ENCODE measurements at regions not wholly inside any gene's neighbourhood (a gene's known extent, or its start where the extent isn't known, plus 50 kb on each side); places are given as distances from the start of the nearest gene placed in this dataset.

GRCh38 chr5:160488394-160489325 lies 67.0 kb downstream of the PTTG1 start:
- Histone ChIP-seq H3K4me2 (ENCODE audit: low read depth, low read length, poor library complexity, severe bottlenecking) (no peak overlapping the region), H3K9ac (ENCODE audit: low read length) (no peak overlapping the region), H3K27ac (ENCODE audit: low read depth, low read length) (no peak overlapping the region), H3F3A (ENCODE audit: insufficient read depth) (peaks cover 50% of the 10 kb centered on the region), H3K79me2 (ENCODE audit: insufficient read depth, low read length) (peaks cover 38% of the 10 kb centered on the region), H3K36me3 (ENCODE audit: low read length) (peaks cover 33% of the 10 kb centered on the region), H3K9me2 (replicated peaks; ENCODE audit: insufficient read depth, low read length) (no peaks in the 10 kb centered on the region), H3K9me3 (ENCODE audit: insufficient read depth, low read length) (no peaks in the 10 kb centered on the region), H4K20me1 (ENCODE audit: low read depth, low read length) (peaks cover 22% of the 10 kb centered on the region; the same call in 1 of the 2 replicates), H3K27me3 (ENCODE audit: low read length) (no peaks in the 10 kb centered on the region), H3K4me3 (ENCODE audit: insufficient read depth, low read length, poor library complexity, severe bottlenecking) (no peak overlapping the region), H2AFZ (ENCODE audit: low read depth, low read length, severe bottlenecking) (no peak overlapping the region)
- no peak for TF ChIP-seq EZH2phosphoT487 (conservative IDR thresholded peaks at IDR 0.05; ENCODE audit: low read length)
- TF ChIP-seq CTCF (IDR thresholded peaks at IDR 0.05; ENCODE audit: insufficient read depth, low read length, poor library complexity, severe bottlenecking), result no peak

DNA sequence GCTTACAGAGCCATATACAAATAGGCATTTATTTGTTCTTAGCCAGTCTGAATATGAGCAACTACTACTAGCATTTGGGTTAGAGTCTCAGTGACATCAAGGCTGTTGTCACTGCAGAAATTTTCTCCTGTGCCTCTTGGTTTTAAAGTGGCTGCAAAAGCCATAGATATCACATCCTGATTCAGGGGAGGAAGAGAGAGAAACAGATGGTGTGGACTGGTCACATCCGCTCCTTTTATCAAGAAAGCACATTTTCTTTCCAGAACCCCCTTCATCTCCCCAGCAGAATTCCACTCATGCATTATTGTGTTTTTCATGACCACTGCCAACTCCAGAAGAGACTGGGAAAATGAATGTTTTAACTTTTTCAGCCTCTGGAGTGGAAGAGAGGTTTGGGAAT lies 69.8 kb downstream of the PTTG1 start:
- H3K9me2 ChIP-seq (replicated peaks; ENCODE audit: insufficient read depth, low read length), result no peaks in the 10 kb centered on the region
- no peak overlapping the region for H3K9ac ChIP-seq (ENCODE audit: low read length)
- peaks cover 11% of the 10 kb centered on the region for H3K79me2 ChIP-seq (ENCODE audit: insufficient read depth, low read length)
- H3K27me3 ChIP-seq (ENCODE audit: low read length), result no peaks in the 10 kb centered on the region
- H3F3A ChIP-seq (ENCODE audit: insufficient read depth), result peaks cover 31% of the 10 kb centered on the region
- H2AFZ ChIP-seq (ENCODE audit: low read depth, low read length, severe bottlenecking), result no peak overlapping the region
- peaks cover 13% of the 10 kb centered on the region for H3K36me3 ChIP-seq (ENCODE audit: low read length)
- no peak overlapping the region for H3K4me3 ChIP-seq (ENCODE audit: insufficient read depth, low read length, poor library complexity, severe bottlenecking)
- TF ChIP-seq EZH2phosphoT487 (conservative IDR thresholded peaks at IDR 0.05; ENCODE audit: low read length), result no peak
- TF ChIP-seq CTCF (IDR thresholded peaks at IDR 0.05; ENCODE audit: insufficient read depth, low read length, poor library complexity, severe bottlenecking), result no peak
- no peak overlapping the region for H3K4me2 ChIP-seq (ENCODE audit: low read depth, low read length, poor library complexity, severe bottlenecking)
- no peaks in the 10 kb centered on the region for H3K9me3 ChIP-seq (ENCODE audit: insufficient read depth, low read length)
- peaks cover 4% of the 10 kb centered on the region; the same call in 1 of the 2 replicates for H4K20me1 ChIP-seq (ENCODE audit: low read depth, low read length)
- no peak overlapping the region for H3K27ac ChIP-seq (ENCODE audit: low read depth, low read length)

GRCh38 chr5:160492565-160492964 lies 70.9 kb downstream of the PTTG1 start:
- Histone ChIP-seq H3F3A (ENCODE audit: insufficient read depth) (peaks cover 20% of the 10 kb centered on the region; the same call in 1 of the 2 replicates), H3K4me2 (ENCODE audit: low read depth, low read length, poor library complexity, severe bottlenecking) (no peak overlapping the region), H3K9me3 (ENCODE audit: insufficient read depth, low read length) (no peaks in the 10 kb centered on the region), H3K9me2 (replicated peaks; ENCODE audit: insufficient read depth, low read length) (no peaks in the 10 kb centered on the region), H2AFZ (ENCODE audit: low read depth, low read length, severe bottlenecking) (no peak overlapping the region), H3K36me3 (ENCODE audit: low read length) (peaks cover 3% of the 10 kb centered on the region; the same call in 1 of the 2 replicates), H3K79me2 (ENCODE audit: insufficient read depth, low read length) (no peaks in the 10 kb centered on the region), H3K4me3 (ENCODE audit: insufficient read depth, low read length, poor library complexity, severe bottlenecking) (no peak overlapping the region), H3K9ac (ENCODE audit: low read length) (no peak overlapping the region), H3K27me3 (ENCODE audit: low read length) (no peaks in the 10 kb centered on the region), H3K27ac (ENCODE audit: low read depth, low read length) (no peak overlapping the region), H4K20me1 (ENCODE audit: low read depth, low read length) (no peaks in the 10 kb centered on the region; the same call in 1 of the 2 replicates)
- TF ChIP-seq EZH2phosphoT487 (conservative IDR thresholded peaks at IDR 0.05; ENCODE audit: low read length) (no peak), CTCF (IDR thresholded peaks at IDR 0.05; ENCODE audit: insufficient read depth, low read length, poor library complexity, severe bottlenecking) (no peak)
